ENCODE measurements at regions not wholly inside any gene's neighbourhood (a gene's known extent, or its start where the extent isn't known, plus 50 kb on each side); places are given as distances from the start of the nearest gene placed in this dataset.

DNA sequence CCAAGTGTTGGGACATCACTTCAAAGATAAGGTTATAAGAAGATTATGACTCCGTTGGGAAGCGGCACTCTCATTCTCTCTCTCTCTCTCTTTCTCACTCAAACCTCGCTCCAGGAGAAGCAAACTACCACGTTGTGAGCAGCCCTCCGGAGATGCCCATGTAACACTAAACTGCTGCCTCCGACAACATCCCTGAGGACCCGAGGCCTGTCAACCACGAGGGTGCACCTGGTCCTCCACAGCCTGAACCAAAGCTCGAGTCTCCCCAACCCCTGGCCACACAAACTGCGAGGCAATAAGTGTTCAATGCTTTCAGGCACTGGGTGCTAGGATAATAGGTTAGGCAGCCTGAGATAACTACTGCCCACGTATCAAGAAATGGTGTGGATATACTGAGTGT is 654.5 kb upstream of the ID2 start:
- TF ChIP-seq EZH2phosphoT487 (IDR thresholded peaks at IDR 0.05; ENCODE audit: borderline replicate concordance, low read length) = no peak
- TF ChIP-seq, protein P1, sequence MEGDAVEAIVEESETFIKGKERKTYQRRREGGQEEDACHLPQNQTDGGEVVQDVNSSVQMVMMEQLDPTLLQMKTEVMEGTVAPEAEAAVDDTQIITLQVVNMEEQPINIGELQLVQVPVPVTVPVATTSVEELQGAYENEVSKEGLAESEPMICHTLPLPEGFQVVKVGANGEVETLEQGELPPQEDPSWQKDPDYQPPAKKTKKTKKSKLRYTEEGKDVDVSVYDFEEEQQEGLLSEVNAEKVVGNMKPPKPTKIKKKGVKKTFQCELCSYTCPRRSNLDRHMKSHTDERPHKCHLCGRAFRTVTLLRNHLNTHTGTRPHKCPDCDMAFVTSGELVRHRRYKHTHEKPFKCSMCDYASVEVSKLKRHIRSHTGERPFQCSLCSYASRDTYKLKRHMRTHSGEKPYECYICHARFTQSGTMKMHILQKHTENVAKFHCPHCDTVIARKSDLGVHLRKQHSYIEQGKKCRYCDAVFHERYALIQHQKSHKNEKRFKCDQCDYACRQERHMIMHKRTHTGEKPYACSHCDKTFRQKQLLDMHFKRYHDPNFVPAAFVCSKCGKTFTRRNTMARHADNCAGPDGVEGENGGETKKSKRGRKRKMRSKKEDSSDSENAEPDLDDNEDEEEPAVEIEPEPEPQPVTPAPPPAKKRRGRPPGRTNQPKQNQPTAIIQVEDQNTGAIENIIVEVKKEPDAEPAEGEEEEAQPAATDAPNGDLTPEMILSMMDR (IDR thresholded peaks at IDR 0.05; ENCODE audit: low read depth, low read length, poor library complexity, severe bottlenecking) = no peak
- no peak overlapping the region for H3K4me3 ChIP-seq (ENCODE audit: low read length)

DNA sequence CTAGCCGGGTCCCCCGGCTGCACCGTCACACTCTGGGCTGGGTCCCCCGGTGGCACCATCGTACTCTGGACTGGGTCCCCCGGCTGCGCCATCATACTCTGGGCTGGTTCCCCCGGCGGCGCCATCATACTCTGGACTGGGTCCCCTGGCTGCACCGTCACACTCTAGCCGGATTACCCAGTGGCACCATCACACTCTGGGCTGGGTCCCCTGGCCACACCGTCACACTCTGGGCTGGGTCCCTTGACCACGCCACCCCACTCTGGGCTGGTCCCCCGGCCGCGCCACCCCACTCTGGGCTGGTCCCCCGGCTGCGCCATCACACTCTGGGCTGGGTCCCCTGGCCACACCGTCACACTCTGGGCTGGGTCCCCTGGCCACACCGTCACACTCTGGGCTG is 653.8 kb upstream of the ID2 start:
- no peak for TF ChIP-seq EZH2phosphoT487 (IDR thresholded peaks at IDR 0.05; ENCODE audit: borderline replicate concordance, low read length)
- TF ChIP-seq, protein P1 (IDR thresholded peaks at IDR 0.05; ENCODE audit: low read depth, low read length, poor library complexity, severe bottlenecking) = no peak
- Histone ChIP-seq H3K79me2 (ENCODE audit: control insufficient read depth, low read length) (no peaks in the 10 kb centered on the region), H3K36me3 (ENCODE audit: control insufficient read depth, low read length) (no peaks in the 10 kb centered on the region; the same call in 1 of the 2 replicates), H3K27ac (ENCODE audit: low read depth, low read length) (no peak overlapping the region), H3K27me3 (ENCODE audit: control insufficient read depth, low read length) (no peaks in the 10 kb centered on the region), H3K9me3 (ENCODE audit: control insufficient read depth, insufficient read depth, low read length) (peaks cover 1% of the 10 kb centered on the region; the same call in 1 of the 2 replicates), H3K4me2 (ENCODE audit: low read length) (no peak overlapping the region), H3K4me3 (ENCODE audit: low read length) (no peak overlapping the region), H3K9me2 (replicated peaks; ENCODE audit: control insufficient read depth, low read length) (no peaks in the 10 kb centered on the region), H3F3A (ENCODE audit: control insufficient read depth, insufficient read depth) (no peaks in the 10 kb centered on the region), H4K20me1 (ENCODE audit: control insufficient read depth, insufficient read depth, low read depth, low read length) (no peaks in the 10 kb centered on the region), H3K4me1 (ENCODE audit: control insufficient read depth, low read length) (peaks cover 12% of the 10 kb centered on the region)

More for the DNA sequence above, 654.5 kb upstream of the ID2 start:
- Histone ChIP-seq H3K9me3 (ENCODE audit: control insufficient read depth, insufficient read depth, low read length) (peaks cover 8% of the 10 kb centered on the region), H4K20me1 (ENCODE audit: control insufficient read depth, insufficient read depth, low read depth, low read length) (no peaks in the 10 kb centered on the region), H3K9me2 (replicated peaks; ENCODE audit: control insufficient read depth, low read length) (no peaks in the 10 kb centered on the region), H3K27ac (ENCODE audit: low read depth, low read length) (no peak overlapping the region), H3K4me2 (ENCODE audit: low read length) (no peak overlapping the region), H3K4me1 (ENCODE audit: control insufficient read depth, low read length) (peaks cover 18% of the 10 kb centered on the region), H3K27me3 (ENCODE audit: control insufficient read depth, low read length) (no peaks in the 10 kb centered on the region), H3F3A (ENCODE audit: control insufficient read depth, insufficient read depth) (no peaks in the 10 kb centered on the region), H3K79me2 (ENCODE audit: control insufficient read depth, low read length) (no peaks in the 10 kb centered on the region), H3K36me3 (ENCODE audit: control insufficient read depth, low read length) (peaks cover 6% of the 10 kb centered on the region)

DNA sequence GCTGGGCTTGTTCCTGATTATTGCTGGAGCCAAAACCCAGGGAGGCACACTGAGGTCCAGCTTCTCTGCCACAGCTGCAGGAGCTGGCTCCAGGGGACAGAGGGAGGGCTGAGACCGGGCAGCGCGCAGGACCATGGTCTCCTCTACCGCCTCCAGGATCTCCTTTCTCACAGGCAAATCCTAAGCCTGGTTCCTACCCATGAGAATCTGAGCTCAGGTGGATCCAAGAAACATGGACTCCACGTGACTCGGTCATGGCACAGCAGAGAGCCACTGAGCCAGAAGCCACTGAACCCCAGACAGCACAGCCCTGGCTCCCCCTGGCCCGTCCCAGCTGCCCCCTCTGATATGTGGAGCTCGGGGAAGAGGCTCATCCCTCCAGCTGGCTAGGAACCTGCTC is 653.4 kb upstream of the ID2 start:
- H3K36me3 ChIP-seq (ENCODE audit: control insufficient read depth, low read length) = no peaks in the 10 kb centered on the region
- H3K9me3 ChIP-seq (ENCODE audit: control insufficient read depth, insufficient read depth, low read length) = no peaks in the 10 kb centered on the region
- no peaks in the 10 kb centered on the region for H4K20me1 ChIP-seq (ENCODE audit: control insufficient read depth, insufficient read depth, low read depth, low read length)
- no peak overlapping the region for H3K4me2 ChIP-seq (ENCODE audit: low read length)
- H3K27me3 ChIP-seq (ENCODE audit: control insufficient read depth, low read length) = no peaks in the 10 kb centered on the region
- H3K4me1 ChIP-seq (ENCODE audit: control insufficient read depth, low read length) = peaks cover 8% of the 10 kb centered on the region
- H3K9me2 ChIP-seq (replicated peaks; ENCODE audit: control insufficient read depth, low read length) = no peaks in the 10 kb centered on the region
- H3K4me3 ChIP-seq (ENCODE audit: low read length) = no peak overlapping the region
- H3K27ac ChIP-seq (ENCODE audit: low read depth, low read length) = no peak overlapping the region
- no peaks in the 10 kb centered on the region for H3K79me2 ChIP-seq (ENCODE audit: control insufficient read depth, low read length)
- TF ChIP-seq, protein P1 (IDR thresholded peaks at IDR 0.05; ENCODE audit: low read depth, low read length, poor library complexity, severe bottlenecking) = no peak
- no peak for TF ChIP-seq EZH2phosphoT487 (IDR thresholded peaks at IDR 0.05; ENCODE audit: borderline replicate concordance, low read length)
- no peaks in the 10 kb centered on the region for H3F3A ChIP-seq (ENCODE audit: control insufficient read depth, insufficient read depth)

Data from DOHH2 (cell line).